Uterus (tissue), 3 donors: ENCODE measurements at regions not wholly inside any gene's neighbourhood (a gene's known extent, or its start where the extent isn't known, plus 50 kb on each side); places are given as distances from the start of the nearest gene placed in this dataset.

ENCODE experiments used
- DNase-seq, 2 donors: peaks; one replicate each; pipeline ENCODE4 v3.0.0-alpha.2; 2019 to 2020
- H3K27ac ChIP-seq, 2 donors: fragments of 200-600 bp; sonication (generic); 1 replicate in 1 of 2; 2 replicates in 1 of 2; pipeline ENCODE4 v1.5.1; 2016 to 2018
- H3K27me3 ChIP-seq, 2 donors: fragments of 200-600 bp; sonication (generic); one replicate each; pipeline ENCODE4 v1.5.1; 2018 to 2019; ENCODE audit warnings: control low read depth in 1 of 2
- H3K36me3 ChIP-seq, 2 donors: fragments of 200-600 bp; sonication (generic); one replicate each; pipeline ENCODE4 v1.5.1; 2019; ENCODE audit warnings: control low read depth in 1 of 2
- H3K4me1 ChIP-seq, 2 donors: fragments of 200-600 bp; sonication (generic); one replicate each; pipeline ENCODE4 v1.5.1; 2018 to 2019; ENCODE audit warnings: control low read depth in 1 of 2
- H3K4me3 ChIP-seq, 2 donors: fragments of 200-600 bp; sonication (generic); 1 replicate in 1 of 2; 2 replicates in 1 of 2; pipeline ENCODE4 v1.5.1; 2018 to 2019; ENCODE audit warnings: mild to moderate bottlenecking in 1 of 2
- H3K9me3 ChIP-seq, 2 donors: fragments of 200-600 bp; sonication (generic); one replicate each; pipeline ENCODE4 v1.5.1; 2019; ENCODE audit warnings: control low read depth in 1 of 2
- POLR2A ChIP-seq, 2 donors: fragments of 450-650 bp; IDR thresholded peaks; one replicate each; pipeline ENCODE4 v1.6.1; 2016; ENCODE audit warnings: antibody characterized with exemption in 2 of 2, mild to moderate bottlenecking in 1 of 2, moderate library complexity in 1 of 2
- intact Hi-C: fragments of 100-400 bp; cut with DNase I; formaldehyde crosslinking; loops from one replicate; pipeline ENCODE4 v1.15.1; 2023; ENCODE audit warnings: low total_unique reads
- TF ChIP-seq, protein P1 (sequence below), 4 experiments: fragments of 200-600 bp in 2 of 4; fragments of 450-650 bp in 2 of 4; sonication (generic) in 2 of 4; IDR thresholded peaks; one replicate each; pipeline ENCODE4 v1.5.1; 2016 to 2019; ENCODE audit warnings: antibody characterized with exemption in 4 of 4, mild to moderate bottlenecking in 2 of 4, moderate library complexity in 1 of 4
- donor health status: DM: yes; HTN: yes; CAD: no.

DNA sequence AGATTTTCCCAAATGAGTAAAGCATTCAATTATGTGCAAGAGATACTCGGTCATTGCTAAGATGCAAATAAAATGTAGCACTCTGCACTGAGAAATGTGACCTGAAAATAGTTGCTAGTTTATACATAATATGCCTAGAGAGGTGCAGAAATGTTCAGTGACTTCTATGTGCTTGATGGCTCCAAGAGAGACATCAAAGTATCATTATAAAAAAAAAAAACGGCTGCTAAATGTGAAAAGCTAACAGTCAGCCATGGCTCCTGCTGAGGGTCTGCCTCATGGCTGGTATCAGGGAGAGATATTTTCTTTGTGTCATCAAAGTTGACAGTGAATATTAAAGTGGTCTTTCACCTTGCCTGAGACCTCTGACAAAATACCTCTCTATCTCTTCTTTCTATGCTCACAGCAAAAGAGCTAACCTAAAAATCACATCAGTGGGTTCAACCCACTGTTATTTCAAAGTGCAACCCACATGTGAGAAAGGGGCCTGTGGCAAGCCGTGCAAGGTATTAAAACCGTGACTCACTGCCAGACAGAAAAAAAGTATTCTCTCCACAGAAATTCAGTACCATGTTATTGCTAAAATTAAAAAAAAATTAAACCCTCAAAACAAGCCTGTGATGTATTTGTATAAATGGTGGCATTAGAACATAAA is 259.0 kb downstream of the HIVEP2 start:
- intact Hi-C loops, result no loop called here
- no peak overlapping the region for H3K4me3 ChIP-seq
- no peaks in the 10 kb centered on the region for H3K9me3 ChIP-seq
- no peak overlapping the region for H3K27ac ChIP-seq
- H3K36me3 ChIP-seq, result no peaks in the 10 kb centered on the region
- no peak for DNase-seq
- TF ChIP-seq, protein P1, sequence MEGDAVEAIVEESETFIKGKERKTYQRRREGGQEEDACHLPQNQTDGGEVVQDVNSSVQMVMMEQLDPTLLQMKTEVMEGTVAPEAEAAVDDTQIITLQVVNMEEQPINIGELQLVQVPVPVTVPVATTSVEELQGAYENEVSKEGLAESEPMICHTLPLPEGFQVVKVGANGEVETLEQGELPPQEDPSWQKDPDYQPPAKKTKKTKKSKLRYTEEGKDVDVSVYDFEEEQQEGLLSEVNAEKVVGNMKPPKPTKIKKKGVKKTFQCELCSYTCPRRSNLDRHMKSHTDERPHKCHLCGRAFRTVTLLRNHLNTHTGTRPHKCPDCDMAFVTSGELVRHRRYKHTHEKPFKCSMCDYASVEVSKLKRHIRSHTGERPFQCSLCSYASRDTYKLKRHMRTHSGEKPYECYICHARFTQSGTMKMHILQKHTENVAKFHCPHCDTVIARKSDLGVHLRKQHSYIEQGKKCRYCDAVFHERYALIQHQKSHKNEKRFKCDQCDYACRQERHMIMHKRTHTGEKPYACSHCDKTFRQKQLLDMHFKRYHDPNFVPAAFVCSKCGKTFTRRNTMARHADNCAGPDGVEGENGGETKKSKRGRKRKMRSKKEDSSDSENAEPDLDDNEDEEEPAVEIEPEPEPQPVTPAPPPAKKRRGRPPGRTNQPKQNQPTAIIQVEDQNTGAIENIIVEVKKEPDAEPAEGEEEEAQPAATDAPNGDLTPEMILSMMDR (IDR thresholded peaks at IDR 0.05), result no peak
- no peak for TF ChIP-seq POLR2A (IDR thresholded peaks at IDR 0.05)
- H3K27me3 ChIP-seq, result no peaks in the 10 kb centered on the region
- H3K4me1 ChIP-seq, result no peaks in the 10 kb centered on the region

DNA sequence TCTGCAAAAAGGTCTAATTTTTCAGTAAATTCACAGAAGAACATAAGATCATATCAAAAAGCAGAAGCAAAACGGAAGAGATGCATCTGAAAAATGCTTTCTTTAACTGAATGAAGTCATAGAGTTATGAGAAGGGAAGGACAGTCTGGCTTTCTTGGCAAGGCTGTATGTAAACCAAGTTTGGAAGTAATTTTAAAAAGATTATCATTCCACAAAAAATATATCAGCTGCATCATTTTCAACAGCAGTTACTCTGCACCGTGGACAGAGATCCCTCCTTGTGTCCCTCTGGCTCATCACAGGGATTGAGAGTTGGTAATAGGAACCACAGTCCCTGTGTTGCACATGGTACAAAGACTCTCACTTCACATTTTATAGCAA is 258.5 kb downstream of the HIVEP2 start:
- Histone ChIP-seq H3K4me1 (no peaks in the 10 kb centered on the region), H3K36me3 (no peaks in the 10 kb centered on the region), H3K27me3 (no peaks in the 10 kb centered on the region), H3K4me3 (no peak overlapping the region), H3K27ac (no peak overlapping the region), H3K9me3 (no peaks in the 10 kb centered on the region)
- DNase-seq, result no peak
- TF ChIP-seq, protein P1 (IDR thresholded peaks at IDR 0.05), result no peak
- no peak for TF ChIP-seq POLR2A (IDR thresholded peaks at IDR 0.05)
- intact Hi-C loops, result no loop called here

GRCh38 chr6:142692942-142693341 is 252.0 kb downstream of the HIVEP2 start:
- Histone ChIP-seq H3K4me3 (no peak overlapping the region), H3K9me3 (no peaks in the 10 kb centered on the region), H3K4me1 (peaks cover 0 to 4% of the 10 kb centered on the region in 2 donors), H3K27me3 (no peaks in the 10 kb centered on the region), H3K27ac (no peak overlapping the region), H3K36me3 (no peaks in the 10 kb centered on the region)
- intact Hi-C loops, result loop anchor here (5.0 kb wide), 1 partner anchor 734 kb away; no protein-coding TSS in a partner anchor
- TF ChIP-seq POLR2A (IDR thresholded peaks at IDR 0.05), result no peak
- TF ChIP-seq, protein P1 (IDR thresholded peaks at IDR 0.05), result peak; percentile 85 to 92 (median 89)
- DNase-seq, result peak; percentile 63 to 65

- no peak overlapping the region for H3K27ac ChIP-seq
- H3K4me1 ChIP-seq, result peaks cover 0 to 4% of the 10 kb centered on the region in 2 donors
- no peak overlapping the region for H3K4me3 ChIP-seq
Measured at GRCh38 chr6:142693441-142693840, 251.5 kb downstream of the HIVEP2 start.

GRCh38 chr6:142694054-142694453 is 250.9 kb downstream of the HIVEP2 start:
- no peak overlapping the region for H3K4me3 ChIP-seq
- no peaks in the 10 kb centered on the region for H3K27me3 ChIP-seq
- no peak for DNase-seq
- H3K27ac ChIP-seq, result no peak overlapping the region
- intact Hi-C loops, result loop anchor here (5.0 kb wide), 1 partner anchor 733 kb away; no protein-coding TSS in a partner anchor
- H3K36me3 ChIP-seq, result no peaks in the 10 kb centered on the region
- H3K9me3 ChIP-seq, result no peaks in the 10 kb centered on the region
- no peak for TF ChIP-seq POLR2A (IDR thresholded peaks at IDR 0.05)
- TF ChIP-seq, protein P1 (IDR thresholded peaks at IDR 0.05), result no peak
- H3K4me1 ChIP-seq, result peaks cover 0 to 4% of the 10 kb centered on the region in 2 donors

More at GRCh38 chr6:142693441-142693840, 251.5 kb downstream of the HIVEP2 start:
- intact Hi-C loops, result loop anchor here (5.0 kb wide), 1 partner anchor 734 kb away; no protein-coding TSS in a partner anchor
- Histone ChIP-seq H3K27me3 (no peaks in the 10 kb centered on the region), H3K36me3 (no peaks in the 10 kb centered on the region), H3K9me3 (no peaks in the 10 kb centered on the region)
- DNase-seq, result no peak
- TF ChIP-seq POLR2A (IDR thresholded peaks at IDR 0.05), result no peak
- TF ChIP-seq, protein P1 (IDR thresholded peaks at IDR 0.05), result no peak
